ENCODE measurements at regions not wholly inside any gene's neighbourhood (a gene's known extent, or its start where the extent isn't known, plus 50 kb on each side); places are given as distances from the start of the nearest gene placed in this dataset.

- TF ChIP-seq CTCF (IDR thresholded peaks at IDR 0.05) (no peak), SIN3A (IDR thresholded peaks at IDR 0.05; ENCODE audit: borderline replicate concordance, insufficient read depth, low read depth, low read length) (no peak), REST (IDR thresholded peaks at IDR 0.05; ENCODE audit: insufficient read depth in 1 of 2, low read depth in 2 of 2, low read length in 1 of 2) (no peak)
These were observed 126.4 kb downstream of the HRH4 start for GRCh38 chr18:24586662-24587360.
